Neural cell (in vitro differentiated cells): ENCODE measurements at regions not wholly inside any gene's neighbourhood (a gene's known extent, or its start where the extent isn't known, plus 50 kb on each side); places are given as distances from the start of the nearest gene placed in this dataset.

Source experiments
- EP300 ChIP-seq: fragments of 450-650 bp; conservative IDR thresholded peaks from 2 replicates; pipeline ENCODE4 v1.6.1; 2014; ENCODE audit warnings: antibody characterized with exemption, mild to moderate bottlenecking, moderate library complexity; ENCODE audit not compliant: poor library complexity, severe bottlenecking
- EZH2 ChIP-seq: fragments of 200-600, 300-800 bp; shearing (Covaris generic), sonication (generic); IDR thresholded peaks from 2 replicates; pipeline ENCODE4 v1.6.1; 2014; ENCODE audit warnings: antibody characterized with exemption, low read length, borderline replicate concordance, mild to moderate bottlenecking; ENCODE audit not compliant: insufficient read depth, poor library complexity, severe bottlenecking
- MXI1 ChIP-seq: fragments of 450-650 bp; conservative IDR thresholded peaks from 2 replicates; pipeline ENCODE4 v1.6.1; 2014; ENCODE audit warnings: antibody characterized with exemption, mild to moderate bottlenecking; ENCODE audit not compliant: poor library complexity, severe bottlenecking
- POLR2AphosphoS5 ChIP-seq: IDR thresholded peaks from 2 replicates; pipeline ENCODE4 v1.6.1; 2012
- SMC3 ChIP-seq: fragments of 450-650 bp; conservative IDR thresholded peaks from 2 replicates; pipeline ENCODE4 v1.6.1; 2014; ENCODE audit warnings: antibody characterized with exemption, mild to moderate bottlenecking, moderate library complexity; ENCODE audit not compliant: poor library complexity
- TAF1 ChIP-seq: IDR thresholded peaks from 2 replicates; pipeline ENCODE4 v1.6.1; 2012; ENCODE audit warnings: low read depth
- TF ChIP-seq, protein P1 (sequence below): fragments of 450-650 bp; IDR thresholded peaks from 2 replicates; pipeline ENCODE4 v1.5.1; 2014; ENCODE audit warnings: antibody characterized with exemption, mild to moderate bottlenecking, moderate library complexity; ENCODE audit not compliant: poor library complexity, severe bottlenecking
- TF ChIP-seq, protein P2 (sequence below): IDR thresholded peaks from 2 replicates; pipeline ENCODE4 v1.6.1; 2012; ENCODE audit warnings: borderline replicate concordance

DNA sequence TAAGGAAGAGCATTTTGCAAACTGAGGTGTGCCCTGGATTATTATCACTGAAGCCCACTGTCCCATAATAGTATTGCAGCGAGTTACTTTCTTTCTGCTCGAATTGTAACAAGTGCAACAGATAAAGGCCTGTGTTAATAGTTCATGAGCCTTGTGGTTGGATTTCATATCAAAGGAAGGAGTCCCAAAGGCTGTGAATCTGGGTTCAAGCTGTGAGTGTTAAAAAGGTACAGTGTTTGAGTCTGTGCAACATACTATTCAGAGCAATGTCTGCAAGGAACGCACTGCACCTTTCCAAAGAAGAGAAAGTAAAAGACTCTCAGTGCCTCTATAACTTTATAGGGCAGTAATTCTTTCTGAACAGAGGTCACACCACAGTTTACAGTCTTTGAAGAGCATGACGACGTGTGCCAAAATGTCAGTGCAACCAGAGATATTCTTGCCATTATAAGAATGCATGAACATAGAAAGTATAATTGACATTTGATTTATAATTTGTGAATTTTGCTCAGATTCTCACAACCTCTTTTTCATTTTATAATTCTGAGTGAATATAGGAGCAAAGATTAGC is 79.1 kb downstream of the CDC7 start:
- TF ChIP-seq EZH2 (no peak), EP300 (no peak), SMC3 (no peak), MXI1 (no peak), POLR2AphosphoS5 (no peak), TAF1 (no peak)
- TF ChIP-seq, protein P1, sequence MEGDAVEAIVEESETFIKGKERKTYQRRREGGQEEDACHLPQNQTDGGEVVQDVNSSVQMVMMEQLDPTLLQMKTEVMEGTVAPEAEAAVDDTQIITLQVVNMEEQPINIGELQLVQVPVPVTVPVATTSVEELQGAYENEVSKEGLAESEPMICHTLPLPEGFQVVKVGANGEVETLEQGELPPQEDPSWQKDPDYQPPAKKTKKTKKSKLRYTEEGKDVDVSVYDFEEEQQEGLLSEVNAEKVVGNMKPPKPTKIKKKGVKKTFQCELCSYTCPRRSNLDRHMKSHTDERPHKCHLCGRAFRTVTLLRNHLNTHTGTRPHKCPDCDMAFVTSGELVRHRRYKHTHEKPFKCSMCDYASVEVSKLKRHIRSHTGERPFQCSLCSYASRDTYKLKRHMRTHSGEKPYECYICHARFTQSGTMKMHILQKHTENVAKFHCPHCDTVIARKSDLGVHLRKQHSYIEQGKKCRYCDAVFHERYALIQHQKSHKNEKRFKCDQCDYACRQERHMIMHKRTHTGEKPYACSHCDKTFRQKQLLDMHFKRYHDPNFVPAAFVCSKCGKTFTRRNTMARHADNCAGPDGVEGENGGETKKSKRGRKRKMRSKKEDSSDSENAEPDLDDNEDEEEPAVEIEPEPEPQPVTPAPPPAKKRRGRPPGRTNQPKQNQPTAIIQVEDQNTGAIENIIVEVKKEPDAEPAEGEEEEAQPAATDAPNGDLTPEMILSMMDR, result no peak
- TF ChIP-seq, protein P2, sequence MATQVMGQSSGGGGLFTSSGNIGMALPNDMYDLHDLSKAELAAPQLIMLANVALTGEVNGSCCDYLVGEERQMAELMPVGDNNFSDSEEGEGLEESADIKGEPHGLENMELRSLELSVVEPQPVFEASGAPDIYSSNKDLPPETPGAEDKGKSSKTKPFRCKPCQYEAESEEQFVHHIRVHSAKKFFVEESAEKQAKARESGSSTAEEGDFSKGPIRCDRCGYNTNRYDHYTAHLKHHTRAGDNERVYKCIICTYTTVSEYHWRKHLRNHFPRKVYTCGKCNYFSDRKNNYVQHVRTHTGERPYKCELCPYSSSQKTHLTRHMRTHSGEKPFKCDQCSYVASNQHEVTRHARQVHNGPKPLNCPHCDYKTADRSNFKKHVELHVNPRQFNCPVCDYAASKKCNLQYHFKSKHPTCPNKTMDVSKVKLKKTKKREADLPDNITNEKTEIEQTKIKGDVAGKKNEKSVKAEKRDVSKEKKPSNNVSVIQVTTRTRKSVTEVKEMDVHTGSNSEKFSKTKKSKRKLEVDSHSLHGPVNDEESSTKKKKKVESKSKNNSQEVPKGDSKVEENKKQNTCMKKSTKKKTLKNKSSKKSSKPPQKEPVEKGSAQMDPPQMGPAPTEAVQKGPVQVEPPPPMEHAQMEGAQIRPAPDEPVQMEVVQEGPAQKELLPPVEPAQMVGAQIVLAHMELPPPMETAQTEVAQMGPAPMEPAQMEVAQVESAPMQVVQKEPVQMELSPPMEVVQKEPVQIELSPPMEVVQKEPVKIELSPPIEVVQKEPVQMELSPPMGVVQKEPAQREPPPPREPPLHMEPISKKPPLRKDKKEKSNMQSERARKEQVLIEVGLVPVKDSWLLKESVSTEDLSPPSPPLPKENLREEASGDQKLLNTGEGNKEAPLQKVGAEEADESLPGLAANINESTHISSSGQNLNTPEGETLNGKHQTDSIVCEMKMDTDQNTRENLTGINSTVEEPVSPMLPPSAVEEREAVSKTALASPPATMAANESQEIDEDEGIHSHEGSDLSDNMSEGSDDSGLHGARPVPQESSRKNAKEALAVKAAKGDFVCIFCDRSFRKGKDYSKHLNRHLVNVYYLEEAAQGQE, result no peak
